HepG2 (cell line): ENCODE measurements at regions not wholly inside any gene's neighbourhood (a gene's known extent, or its start where the extent isn't known, plus 50 kb on each side); places are given as distances from the start of the nearest gene placed in this dataset.

ENCODE experiments used
- DPF2 ChIP-seq: sonication (generic); formaldehyde crosslinking; IDR thresholded peaks from 2 replicates; pipeline ENCODE4 v1.4.0; 2020; ENCODE audit warnings: mild to moderate bottlenecking, low read depth, missing genetic modification reagents, borderline replicate concordance
- HOXA9 ChIP-seq: sonication (generic); formaldehyde crosslinking; IDR thresholded peaks from 2 replicates; pipeline ENCODE4 v1.8.1; 2022; ENCODE audit warnings: missing genetic modification reagents, mild to moderate bottlenecking, moderate library complexity, borderline replicate concordance
- ZBTB40 ChIP-seq, 2 experiments: fragments of 450-650 bp in 1 of 2; sonication (generic) in 1 of 2; formaldehyde crosslinking in 1 of 2; IDR thresholded peaks; 2 replicates each; pipeline versions ENCODE4 v1.6.1 to v1.8.0; 2016 to 2022; ENCODE audit warnings: antibody characterized with exemption in 1 of 2, mild to moderate bottlenecking in 1 of 2, missing genetic modification reagents in 1 of 2
- ZNF407 ChIP-seq: sonication (generic); formaldehyde crosslinking; IDR thresholded peaks from one replicate; pipeline ENCODE4 v1.5.1; 2020; ENCODE audit warnings: mild to moderate bottlenecking, missing genetic modification reagents; ENCODE audit errors: not compliant biosample characterization
- ZNF615 ChIP-seq: sonication (generic); formaldehyde crosslinking; IDR thresholded peaks from 2 replicates; pipeline ENCODE4 v1.5.0; 2020; ENCODE audit warnings: mild to moderate bottlenecking, missing genetic modification reagents, borderline replicate concordance

- TF ChIP-seq ZNF407 (CRISPR knock-in tag): no peak
- TF ChIP-seq HOXA9: no peak
- no peak for TF ChIP-seq DPF2 (CRISPR knock-in tag)
- TF ChIP-seq ZBTB40 (IDR thresholded peaks at IDR 0.05): no peak
- TF ChIP-seq ZBTB40 (CRISPR knock-in tag; IDR thresholded peaks at IDR 0.05): no peak
- TF ChIP-seq ZNF615 (CRISPR knock-in tag): no peak
Measured at GRCh38 chr11:114929351-114930000, 251.1 kb downstream of the NXPE2 start (continued).
